Uterus (tissue), 2 donors: ENCODE measurements at regions not wholly inside any gene's neighbourhood (a gene's known extent, or its start where the extent isn't known, plus 50 kb on each side); places are given as distances from the start of the nearest gene placed in this dataset.

ENCODE experiments used
- POLR2A ChIP-seq, 2 donors: fragments of 450-650 bp; IDR thresholded peaks; one replicate each; pipeline ENCODE4 v1.6.1; 2016; ENCODE audit warnings: antibody characterized with exemption in 2 of 2, mild to moderate bottlenecking in 1 of 2, moderate library complexity in 1 of 2
- TF ChIP-seq, protein P1 (sequence below), 4 experiments: fragments of 200-600 bp in 2 of 4; fragments of 450-650 bp in 2 of 4; sonication (generic) in 2 of 4; IDR thresholded peaks; one replicate each; pipeline ENCODE4 v1.5.1; 2016 to 2019; ENCODE audit warnings: antibody characterized with exemption in 4 of 4, mild to moderate bottlenecking in 2 of 4, moderate library complexity in 1 of 4

DNA sequence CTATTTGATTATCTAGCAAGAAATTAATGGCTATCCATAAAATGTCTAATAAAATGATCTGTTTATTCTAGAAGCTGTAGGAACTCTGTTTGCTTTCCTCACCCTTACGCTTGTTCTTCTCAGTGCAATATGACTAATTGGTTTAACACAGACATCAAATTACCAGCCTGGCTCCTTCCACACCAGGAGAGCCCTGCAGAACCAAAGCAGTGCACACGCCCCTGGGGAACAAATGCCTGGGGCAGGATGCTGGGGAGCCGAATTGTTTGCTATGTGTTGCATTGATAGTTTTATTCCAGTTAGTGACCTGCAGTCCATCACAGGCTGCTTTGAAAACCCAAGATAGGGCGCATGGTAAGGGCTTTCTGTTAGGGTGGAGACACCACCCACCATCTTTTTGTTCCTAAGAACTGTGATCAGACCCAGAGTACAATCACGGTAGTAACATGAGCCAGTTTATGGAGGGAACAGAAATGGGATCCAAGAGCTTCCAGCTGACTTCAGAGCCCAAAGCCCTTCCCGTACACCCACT lies 126.4 kb upstream of the CD93 start:
- TF ChIP-seq, protein P1, sequence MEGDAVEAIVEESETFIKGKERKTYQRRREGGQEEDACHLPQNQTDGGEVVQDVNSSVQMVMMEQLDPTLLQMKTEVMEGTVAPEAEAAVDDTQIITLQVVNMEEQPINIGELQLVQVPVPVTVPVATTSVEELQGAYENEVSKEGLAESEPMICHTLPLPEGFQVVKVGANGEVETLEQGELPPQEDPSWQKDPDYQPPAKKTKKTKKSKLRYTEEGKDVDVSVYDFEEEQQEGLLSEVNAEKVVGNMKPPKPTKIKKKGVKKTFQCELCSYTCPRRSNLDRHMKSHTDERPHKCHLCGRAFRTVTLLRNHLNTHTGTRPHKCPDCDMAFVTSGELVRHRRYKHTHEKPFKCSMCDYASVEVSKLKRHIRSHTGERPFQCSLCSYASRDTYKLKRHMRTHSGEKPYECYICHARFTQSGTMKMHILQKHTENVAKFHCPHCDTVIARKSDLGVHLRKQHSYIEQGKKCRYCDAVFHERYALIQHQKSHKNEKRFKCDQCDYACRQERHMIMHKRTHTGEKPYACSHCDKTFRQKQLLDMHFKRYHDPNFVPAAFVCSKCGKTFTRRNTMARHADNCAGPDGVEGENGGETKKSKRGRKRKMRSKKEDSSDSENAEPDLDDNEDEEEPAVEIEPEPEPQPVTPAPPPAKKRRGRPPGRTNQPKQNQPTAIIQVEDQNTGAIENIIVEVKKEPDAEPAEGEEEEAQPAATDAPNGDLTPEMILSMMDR (IDR thresholded peaks at IDR 0.05) = no peak
- TF ChIP-seq POLR2A (IDR thresholded peaks at IDR 0.05) = no peak
